ENCODE measurements at regions not wholly inside any gene's neighbourhood (a gene's known extent, or its start where the extent isn't known, plus 50 kb on each side); places are given as distances from the start of the nearest gene placed in this dataset.
"Not testable (repeated sequence)": the region's sequence is repeated elsewhere in the genome, so short reads cannot be mapped to it uniquely, and the experiment has no call there.

- DNase-seq (ENCODE audit: low spot score), result no peak
Observed at GRCh38 chr1:30660241-30660640, 63.1 kb downstream of the MATN1 start.

DNA sequence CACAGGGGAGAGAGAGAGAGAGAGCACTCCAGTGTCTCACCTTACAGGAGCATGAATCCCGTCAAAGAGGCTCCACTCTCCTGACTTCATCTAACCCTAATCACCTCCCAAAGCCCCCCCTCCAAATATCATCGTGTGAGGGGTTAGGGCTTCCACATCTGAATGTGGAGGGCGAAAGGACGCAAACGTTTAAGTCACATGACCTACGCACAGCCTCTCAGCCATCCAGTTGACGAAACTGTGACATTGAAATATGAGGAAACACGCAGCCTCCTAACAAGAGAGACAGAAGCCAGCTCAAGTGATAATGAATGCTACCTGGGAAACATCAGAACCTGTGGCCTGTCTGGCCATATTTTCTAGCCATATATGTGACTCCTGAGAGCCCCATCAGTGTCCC is 63.7 kb downstream of the MATN1 start:
- no peak for DNase-seq (ENCODE audit: low spot score)

- DNase-seq (ENCODE audit: low spot score), result not testable (repeated sequence)
Observed at GRCh38 chr1:30658375-30658774, 65.0 kb downstream of the MATN1 start.

GRCh38 chr1:30658014-30658336 is 65.4 kb downstream of the MATN1 start:
- DNase-seq (ENCODE audit: low spot score), result no peak

GRCh38 chr1:30657131-30658013 is 66.0 kb downstream of the MATN1 start:
- no peak for DNase-seq (ENCODE audit: low spot score)

GRCh38 chr1:30656171-30656940 is 67.0 kb downstream of the MATN1 start:
- no peak for DNase-seq (ENCODE audit: low spot score)

DNA sequence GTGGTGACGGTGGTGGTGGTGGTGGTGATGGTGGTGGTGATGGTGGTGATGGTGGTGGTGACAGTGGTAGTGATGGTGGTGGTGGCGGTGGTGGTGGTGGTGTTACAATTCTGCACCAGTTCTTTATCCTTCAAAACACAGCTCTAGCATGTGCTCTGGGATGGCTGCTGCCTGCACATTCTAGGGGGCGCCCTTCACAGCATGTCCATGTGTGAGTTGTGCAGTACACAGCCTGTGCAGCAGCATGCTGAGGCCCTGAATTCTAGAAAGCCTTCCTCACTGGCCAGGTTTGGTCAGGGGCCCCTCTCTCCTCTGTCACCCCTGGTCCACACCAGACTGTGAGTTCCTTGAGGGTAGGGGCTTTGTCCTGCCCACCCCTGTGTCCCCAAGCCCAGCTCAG is 67.7 kb downstream of the MATN1 start:
- DNase-seq (ENCODE audit: low spot score), result no peak

DNA sequence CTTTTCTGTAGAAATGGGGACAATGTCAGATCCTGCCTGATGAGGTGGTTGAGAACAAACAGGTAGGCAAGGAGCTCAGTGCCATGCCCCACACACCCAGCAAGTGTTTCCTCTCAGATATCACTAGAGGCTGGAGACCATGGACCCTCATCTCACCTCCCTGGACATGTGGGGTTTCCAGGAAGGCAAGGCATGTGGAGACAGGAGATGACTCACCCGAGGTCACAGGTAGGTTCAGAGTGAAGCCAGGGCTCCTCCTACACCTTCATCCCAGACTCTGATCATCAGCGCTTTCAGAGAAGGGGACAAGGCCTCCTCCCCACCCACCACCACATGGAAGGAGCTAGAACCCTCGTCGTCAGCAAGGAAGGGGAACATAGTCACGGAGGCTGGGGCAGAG is 69.2 kb downstream of the MATN1 start:
- no peak for DNase-seq (ENCODE audit: low spot score)

DNA sequence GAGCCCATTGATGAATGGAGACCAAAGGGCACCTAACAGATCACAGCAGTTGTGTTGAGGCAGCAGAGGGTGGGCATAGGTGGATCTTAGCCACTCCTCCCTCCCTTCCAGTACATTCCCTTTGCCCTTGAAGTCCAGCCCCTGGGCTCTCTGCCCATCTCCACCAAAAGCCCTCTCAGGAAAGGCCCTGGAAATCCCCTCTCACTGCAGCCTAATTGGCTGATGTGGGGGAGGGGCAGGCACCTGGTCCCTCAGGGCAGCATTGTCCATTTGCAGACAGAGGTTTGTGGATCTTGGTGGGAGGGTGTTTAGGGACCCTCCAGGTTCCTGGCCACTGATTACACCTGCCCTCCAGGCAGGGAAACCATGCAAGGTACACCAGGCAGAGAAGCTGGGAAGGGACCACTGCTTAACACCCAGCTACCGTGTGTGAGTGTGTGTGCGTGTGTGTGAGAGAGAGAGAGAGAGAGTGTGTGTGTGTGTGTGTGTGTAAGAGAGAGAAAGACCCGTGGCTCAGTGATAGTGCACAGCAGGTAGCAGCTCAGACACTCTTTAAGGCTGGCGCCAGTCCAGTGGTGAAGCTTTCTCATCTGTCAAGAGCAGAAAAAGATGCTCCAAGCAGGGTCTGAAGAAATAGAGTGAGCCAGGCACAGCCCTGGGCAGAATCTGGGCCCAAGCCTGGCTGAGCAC is 71.1 kb downstream of the MATN1 start:
- no peak for DNase-seq (ENCODE audit: low spot score)

- not testable (repeated sequence) for DNase-seq (ENCODE audit: low spot score)
Observed at GRCh38 chr1:30651395-30651794, 72.0 kb downstream of the MATN1 start.

GRCh38 chr1:30650968-30651320 is 72.4 kb downstream of the MATN1 start:
- no peak for DNase-seq (ENCODE audit: low spot score)

- no peak for DNase-seq (ENCODE audit: low spot score)
Observed at GRCh38 chr1:30650038-30650967, 73.1 kb downstream of the MATN1 start.

DNA sequence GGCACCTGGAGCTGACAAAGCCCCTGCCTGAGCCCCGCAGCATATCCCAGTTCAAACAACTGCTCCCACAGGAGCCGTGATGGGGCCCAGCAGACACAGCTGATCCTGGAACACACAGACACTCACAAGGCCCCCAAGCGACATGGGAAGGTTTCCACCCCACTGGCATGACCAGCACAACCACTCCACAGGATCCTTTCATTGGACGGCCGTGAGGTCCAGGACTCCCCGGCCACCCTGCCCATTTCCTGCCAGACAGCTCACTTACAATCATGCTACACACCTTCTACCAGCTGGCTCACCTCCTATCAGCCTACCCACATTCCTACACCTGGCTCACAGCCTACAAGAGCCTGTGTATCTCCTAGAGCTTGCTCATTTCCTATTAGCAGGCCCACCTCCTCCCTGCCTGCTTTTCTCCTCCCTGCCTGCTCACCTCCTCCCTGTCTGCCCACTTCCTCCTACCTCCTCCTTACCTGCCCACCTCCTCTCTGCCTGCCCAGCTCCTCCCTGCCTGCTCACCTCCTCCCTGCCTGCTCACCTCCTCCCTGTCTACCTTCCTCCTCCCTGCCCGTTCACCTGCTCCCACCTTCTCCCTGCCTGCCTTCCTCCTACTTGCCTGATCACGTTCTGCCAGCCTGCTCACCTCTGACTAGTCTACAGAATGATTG is 73.9 kb downstream of the MATN1 start:
- DNase-seq (ENCODE audit: low spot score), result no peak

DNA sequence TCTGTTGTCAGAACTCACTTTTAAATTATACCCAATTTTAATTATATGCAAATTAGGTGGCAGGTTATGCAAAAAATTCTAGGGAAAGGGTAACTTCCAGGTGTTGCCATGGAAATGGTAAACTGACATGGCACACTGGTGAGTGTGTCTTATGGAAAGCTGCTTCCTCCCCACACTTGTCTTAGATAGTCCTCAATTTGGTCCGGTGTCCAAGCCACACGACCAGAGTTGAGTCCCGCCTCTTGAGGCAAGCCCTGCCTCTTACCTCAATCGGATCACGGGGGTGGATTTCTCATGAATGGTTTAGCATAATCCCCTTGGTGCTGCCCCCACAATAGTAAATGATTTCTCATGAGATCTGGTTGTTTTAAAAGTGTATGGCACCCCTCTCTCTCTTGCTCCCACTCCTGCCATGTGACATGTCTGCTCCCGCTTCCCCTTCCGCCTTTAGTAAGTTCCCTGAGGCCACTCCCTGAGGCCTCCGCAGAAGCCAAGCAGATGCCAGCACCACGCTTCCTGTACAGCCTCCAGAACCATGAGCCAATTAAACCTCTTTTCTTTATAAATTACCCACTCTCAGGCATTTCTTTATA is 74.9 kb downstream of the MATN1 start:
- no peak for DNase-seq (ENCODE audit: low spot score)

- DNase-seq (ENCODE audit: low spot score), result no peak
Observed at GRCh38 chr1:30645807-30646206, 77.6 kb downstream of the MATN1 start.

GRCh38 chr1:30642391-30643120 is 80.8 kb downstream of the MATN1 start:
- no peak for DNase-seq (ENCODE audit: low spot score)

GRCh38 chr1:30641572-30642353 is 81.6 kb downstream of the MATN1 start:
- DNase-seq (ENCODE audit: low spot score), result no peak

DNA sequence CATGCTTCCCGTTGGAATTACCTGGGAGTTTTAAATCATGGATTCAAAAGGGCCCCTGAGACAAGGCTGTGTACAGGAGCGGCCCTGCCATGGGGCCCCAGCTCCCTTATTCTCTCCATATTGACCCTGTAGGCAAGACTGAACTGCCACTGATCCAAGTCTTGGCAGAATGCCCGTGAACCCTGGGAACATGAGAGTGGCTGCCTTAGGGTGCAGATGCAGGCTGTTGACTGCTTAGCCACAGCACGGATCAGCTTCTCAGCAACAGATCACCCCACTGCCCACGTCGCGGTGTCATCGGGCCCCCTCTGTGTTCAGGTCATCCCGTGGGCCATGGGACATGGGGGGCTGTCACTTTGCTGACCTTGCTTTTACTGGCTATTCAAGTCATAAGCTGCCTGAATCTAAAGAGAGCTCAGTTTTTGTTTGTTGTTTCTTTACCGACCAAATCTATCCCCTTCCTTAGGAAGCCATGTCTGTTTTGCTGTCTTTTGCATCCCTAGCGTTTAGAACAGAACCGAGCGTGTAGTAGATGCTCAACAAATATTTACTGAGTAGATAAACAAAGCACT is 83.4 kb downstream of the MATN1 start:
- no peak for DNase-seq (ENCODE audit: low spot score)

- DNase-seq (ENCODE audit: low spot score), result no peak
Observed at GRCh38 chr1:30638811-30639210, 84.6 kb downstream of the MATN1 start.

Measured in SK-N-DZ (cell line).